Esophagus squamous epithelium (tissue), 5 donors: ENCODE measurements at regions not wholly inside any gene's neighbourhood (a gene's known extent, or its start where the extent isn't known, plus 50 kb on each side); places are given as distances from the start of the nearest gene placed in this dataset.

Source experiments
- DNase-seq: peaks from one replicate; lab custom pipeline; 2025; lab: John Stamatoyannopoulos, UW
- H3K27ac ChIP-seq, 4 donors: fragments of 200-600 bp; sonication (generic); one replicate each; pipeline ENCODE4 v1.5.1; 2016 to 2019; ENCODE audit warnings: mild to moderate bottlenecking in 1 of 4
- H3K27me3 ChIP-seq, 4 donors: fragments of 200-600 bp; sonication (generic); 1 replicate in 3 of 4; 2 replicates in 1 of 4; pipeline versions ENCODE4 v1.5.1 to v1.6.0; 2017 to 2021; ENCODE audit warnings: antibody characterized with exemption in 1 of 4
- H3K36me3 ChIP-seq, 3 donors: fragments of 200-600 bp; sonication (generic); one replicate each; pipeline ENCODE4 v1.5.1; 2016 to 2019
- H3K4me1 ChIP-seq, 3 donors: fragments of 200-600 bp; sonication (generic); one replicate each; pipeline ENCODE4 v1.5.1; 2017 to 2019
- H3K4me3 ChIP-seq, 4 donors: fragments of 200-600 bp; sonication (generic); 1 replicate in 3 of 4; 2 replicates in 1 of 4; pipeline ENCODE4 v1.5.1; 2016 to 2019; ENCODE audit warnings: mild to moderate bottlenecking in 2 of 4, moderate library complexity in 1 of 4
- H3K9me3 ChIP-seq, 3 donors: fragments of 200-600 bp; sonication (generic); one replicate each; pipeline ENCODE4 v1.5.1; 2016 to 2019
- POLR2A ChIP-seq, 4 donors: fragments of 450-650 bp; IDR thresholded peaks; one replicate each; pipeline ENCODE4 v1.6.1; 2017; ENCODE audit warnings: antibody characterized with exemption in 4 of 4, mild to moderate bottlenecking in 4 of 4, moderate library complexity in 3 of 4
- WGBS, 2 donors: methylation state at CpG; one replicate each; pipeline ENCODE4 v1.1.5; 2018; 5-methylcytosine and 5-hydroxymethylcytosine counted together
- intact Hi-C: fragments of 100-400 bp; cut with DNase I; formaldehyde crosslinking; loops from one replicate; pipeline ENCODE4 v1.15.0; 2022
- TF ChIP-seq, protein P1 (sequence below), 6 experiments: fragments of 450-650 bp in 4 of 6; fragments of 200-600 bp in 2 of 6; sonication (generic) in 2 of 6; IDR thresholded peaks; one replicate each; pipeline ENCODE4 v1.5.1; 2016 to 2019; ENCODE audit warnings: antibody characterized with exemption in 6 of 6, mild to moderate bottlenecking in 4 of 6, moderate library complexity in 4 of 6
- donor health status: DM: yes; HTN: yes; CAD: no.

DNA sequence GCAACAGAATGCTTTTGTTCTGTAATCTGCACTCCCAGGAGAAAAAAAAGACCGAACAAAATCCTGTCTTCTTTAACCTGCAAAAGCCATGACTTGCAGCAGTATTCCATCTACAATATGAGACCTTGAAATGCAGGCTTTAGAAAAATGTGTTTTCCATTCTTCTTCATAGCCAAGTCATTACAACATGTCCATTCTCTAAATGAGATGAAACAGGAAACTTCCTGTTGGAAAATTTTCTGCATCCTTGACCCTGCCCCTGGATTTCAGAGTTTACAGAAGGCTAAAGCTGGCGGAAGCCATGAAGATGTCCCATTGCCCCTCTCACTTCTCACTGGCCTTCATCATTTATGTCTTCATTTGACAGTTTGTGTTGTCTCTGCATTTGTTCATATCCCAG lies 546.4 kb downstream of the TNS3 start:
- intact Hi-C loops = no loop called here
- TF ChIP-seq, protein P1, sequence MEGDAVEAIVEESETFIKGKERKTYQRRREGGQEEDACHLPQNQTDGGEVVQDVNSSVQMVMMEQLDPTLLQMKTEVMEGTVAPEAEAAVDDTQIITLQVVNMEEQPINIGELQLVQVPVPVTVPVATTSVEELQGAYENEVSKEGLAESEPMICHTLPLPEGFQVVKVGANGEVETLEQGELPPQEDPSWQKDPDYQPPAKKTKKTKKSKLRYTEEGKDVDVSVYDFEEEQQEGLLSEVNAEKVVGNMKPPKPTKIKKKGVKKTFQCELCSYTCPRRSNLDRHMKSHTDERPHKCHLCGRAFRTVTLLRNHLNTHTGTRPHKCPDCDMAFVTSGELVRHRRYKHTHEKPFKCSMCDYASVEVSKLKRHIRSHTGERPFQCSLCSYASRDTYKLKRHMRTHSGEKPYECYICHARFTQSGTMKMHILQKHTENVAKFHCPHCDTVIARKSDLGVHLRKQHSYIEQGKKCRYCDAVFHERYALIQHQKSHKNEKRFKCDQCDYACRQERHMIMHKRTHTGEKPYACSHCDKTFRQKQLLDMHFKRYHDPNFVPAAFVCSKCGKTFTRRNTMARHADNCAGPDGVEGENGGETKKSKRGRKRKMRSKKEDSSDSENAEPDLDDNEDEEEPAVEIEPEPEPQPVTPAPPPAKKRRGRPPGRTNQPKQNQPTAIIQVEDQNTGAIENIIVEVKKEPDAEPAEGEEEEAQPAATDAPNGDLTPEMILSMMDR (IDR thresholded peaks at IDR 0.05) = no peak
- no peak for TF ChIP-seq POLR2A (IDR thresholded peaks at IDR 0.05)
- H3K36me3 ChIP-seq = no peaks in the 10 kb centered on the region
- no peak overlapping the region for H3K27ac ChIP-seq
- H3K4me1 ChIP-seq = peaks cover 0 to 23% (median 2%) of the 10 kb centered on the region in 3 donors
- 38 to 82% methylated on average over 2 of the region's 2 CpGs for WGBS, 2 donors
- no peaks in the 10 kb centered on the region for H3K27me3 ChIP-seq
- no peak overlapping the region for H3K4me3 ChIP-seq
- DNase-seq = no peak
- no peaks in the 10 kb centered on the region for H3K9me3 ChIP-seq

DNA sequence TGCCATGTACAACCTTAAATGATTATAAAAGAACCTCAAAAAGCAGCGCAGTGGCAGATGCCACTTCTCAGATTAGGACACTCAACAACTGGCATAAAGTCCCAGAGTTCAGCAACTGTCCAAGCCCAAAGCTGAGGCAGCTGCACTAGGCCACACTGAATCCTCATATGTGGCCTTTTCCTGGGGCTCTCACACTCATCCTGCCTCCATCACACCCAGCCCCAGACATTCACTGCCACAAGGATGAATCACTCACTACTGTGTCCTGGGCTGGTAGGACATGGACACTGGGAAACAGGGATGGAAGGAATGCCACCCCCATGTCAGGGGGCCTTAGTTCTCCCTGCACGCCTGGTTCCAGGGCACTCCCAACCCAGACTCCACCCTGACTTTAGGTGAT lies 547.7 kb downstream of the TNS3 start:
- intact Hi-C loops = no loop called here
- WGBS, 2 donors = 81 to 90% methylated on average over 2 of the region's 2 CpGs

DNA sequence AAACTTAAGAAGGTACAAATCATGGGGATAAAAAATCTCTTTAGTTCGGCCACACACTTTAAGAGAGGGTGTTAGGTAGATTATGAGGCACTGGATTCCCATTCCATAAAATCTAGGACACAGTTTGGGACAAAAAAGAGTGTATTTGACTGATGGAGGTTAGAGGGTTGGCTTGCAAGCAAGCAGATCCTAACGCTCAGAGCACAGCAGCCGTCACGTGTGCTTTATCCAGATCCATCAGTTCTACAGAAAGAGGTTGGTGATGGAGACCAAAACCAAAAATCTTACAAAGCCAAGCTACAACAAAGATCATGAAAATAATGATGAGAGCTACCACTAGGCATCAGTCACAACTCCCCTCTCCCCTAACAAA lies 549.4 kb downstream of the TNS3 start:
- Histone ChIP-seq H3K27ac (no peak overlapping the region), H3K4me1 (peaks cover 0 to 4% (median 0%) of the 10 kb centered on the region in 3 donors), H3K27me3 (no peaks in the 10 kb centered on the region), H3K36me3 (no peaks in the 10 kb centered on the region), H3K9me3 (no peaks in the 10 kb centered on the region), H3K4me3 (no peak overlapping the region)
- TF ChIP-seq POLR2A (IDR thresholded peaks at IDR 0.05) = no peak
- TF ChIP-seq, protein P1 (IDR thresholded peaks at IDR 0.05) = no peak
- DNase-seq = no peak
- WGBS, 2 donors = 76 to 82% methylated on average over 4 of the region's 4 CpGs
- intact Hi-C loops = no loop called here

More for the DNA sequence above, 547.7 kb downstream of the TNS3 start:
- no peak for DNase-seq
- no peak for TF ChIP-seq POLR2A (IDR thresholded peaks at IDR 0.05)
- TF ChIP-seq, protein P1 (IDR thresholded peaks at IDR 0.05) = no peak
- Histone ChIP-seq H3K27me3 (no peaks in the 10 kb centered on the region), H3K9me3 (no peaks in the 10 kb centered on the region), H3K27ac (no peak overlapping the region), H3K4me1 (peaks cover 0 to 12% (median 2%) of the 10 kb centered on the region in 3 donors), H3K36me3 (no peaks in the 10 kb centered on the region), H3K4me3 (no peak overlapping the region)

DNA sequence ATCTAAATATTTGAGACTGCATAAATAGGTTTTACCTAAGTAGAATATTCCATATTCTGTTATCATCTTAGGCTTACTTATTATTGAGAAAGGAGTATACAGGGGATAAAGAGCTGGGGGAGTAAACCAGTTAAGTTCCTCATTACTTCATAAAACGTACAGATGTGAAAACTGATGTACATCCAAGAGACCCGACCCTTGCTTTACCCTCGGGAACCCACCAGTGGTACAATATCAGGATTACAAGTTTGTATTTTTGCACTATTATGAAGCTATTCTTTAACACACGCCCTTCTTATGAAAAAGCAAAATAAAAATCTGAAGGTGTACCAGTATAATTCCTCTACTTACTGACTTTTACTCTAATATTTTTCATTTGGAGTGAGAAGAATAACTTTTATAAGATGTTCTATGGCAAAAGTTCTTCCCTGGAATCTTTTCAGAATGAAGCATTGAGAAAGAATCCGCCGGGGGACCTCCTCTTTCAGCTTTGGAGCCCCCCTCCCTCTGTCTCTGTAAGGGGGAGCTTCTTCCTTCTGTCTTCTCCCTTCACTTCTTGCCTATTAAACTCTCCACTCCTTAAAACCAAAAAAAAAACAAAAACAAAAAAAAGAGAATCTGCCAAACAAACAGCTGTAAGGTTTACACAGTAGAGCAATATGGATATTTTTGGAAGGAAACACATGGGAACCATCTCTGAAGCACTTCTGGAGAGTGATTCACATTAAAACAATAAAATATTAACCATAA lies 550.0 kb downstream of the TNS3 start:
- intact Hi-C loops = no loop called here
- H3K9me3 ChIP-seq = no peaks in the 10 kb centered on the region
- no peak overlapping the region for H3K4me3 ChIP-seq
- 64 to 76% methylated on average over 6 of the region's 6 CpGs for WGBS, 2 donors
- H3K4me1 ChIP-seq = peaks cover 0 to 4% (median 0%) of the 10 kb centered on the region in 3 donors
- TF ChIP-seq, protein P1 (IDR thresholded peaks at IDR 0.05) = no peak
- TF ChIP-seq POLR2A (IDR thresholded peaks at IDR 0.05) = no peak
- no peaks in the 10 kb centered on the region for H3K36me3 ChIP-seq
- H3K27ac ChIP-seq = no peak overlapping the region
- DNase-seq = no peak
- no peaks in the 10 kb centered on the region for H3K27me3 ChIP-seq

DNA sequence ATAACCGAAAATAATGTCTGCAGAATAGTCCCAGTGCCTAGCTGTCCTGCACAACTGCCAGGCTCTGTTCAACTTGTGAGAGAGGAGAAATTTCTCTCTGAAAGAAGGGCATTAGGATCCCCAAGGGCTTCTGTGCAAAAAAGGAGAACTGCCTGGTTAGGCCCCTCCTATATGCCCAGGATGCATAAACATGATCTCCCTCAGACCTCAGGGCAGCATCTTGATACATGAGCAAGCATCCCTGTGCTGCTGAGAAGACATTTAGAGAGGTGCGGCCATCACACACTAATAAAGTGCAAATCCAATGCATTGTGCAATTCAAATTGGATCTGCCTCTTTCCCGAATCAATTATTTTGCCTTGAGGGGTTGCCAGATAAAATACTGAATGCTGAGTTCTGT lies 553.6 kb downstream of the TNS3 start:
- Histone ChIP-seq H3K27ac (no peak overlapping the region), H3K4me1 (peaks cover 0 to 4% (median 0%) of the 10 kb centered on the region in 3 donors), H3K9me3 (no peaks in the 10 kb centered on the region), H3K36me3 (no peaks in the 10 kb centered on the region), H3K4me3 (no peak overlapping the region), H3K27me3 (no peaks in the 10 kb centered on the region)
- 76 to 82% methylated on average over 3 of the region's 3 CpGs for WGBS, 2 donors
- no peak for DNase-seq
- TF ChIP-seq POLR2A (IDR thresholded peaks at IDR 0.05) = no peak
- TF ChIP-seq, protein P1 (IDR thresholded peaks at IDR 0.05) = no peak
- intact Hi-C loops = no loop called here
